ENCODE measurements at regions not wholly inside any gene's neighbourhood (a gene's known extent, or its start where the extent isn't known, plus 50 kb on each side); places are given as distances from the start of the nearest gene placed in this dataset.
A peak's percentile ranks its signal among the peaks of the same experiment; 100 is the strongest.

- DNase-seq (ENCODE audit: low read depth): peak; percentile 56
- TF ChIP-seq CTCF (IDR thresholded peaks at IDR 0.05; ENCODE audit: control insufficient read depth, extremely low read depth, insufficient read depth): no peak
Observed at GRCh38 chr10:47063858-47064257, 152.6 kb downstream of the PTPN20 start.

GRCh38 chr10:47065903-47066302 is 154.7 kb downstream of the PTPN20 start:
- TF ChIP-seq CTCF (IDR thresholded peaks at IDR 0.05; ENCODE audit: control insufficient read depth, extremely low read depth, insufficient read depth): no peak
- no peak for DNase-seq (ENCODE audit: low read depth)
- no peak overlapping the region for H3K4me3 ChIP-seq (ENCODE audit: low read depth, low read length)

More at GRCh38 chr10:47063858-47064257, 152.6 kb downstream of the PTPN20 start:
- no peak overlapping the region for H3K4me3 ChIP-seq (ENCODE audit: low read depth, low read length)

GRCh38 chr10:47067949-47068940 is 157.0 kb downstream of the PTPN20 start:
- DNase-seq (ENCODE audit: low read depth): no peak
- no peak overlapping the region for H3K4me3 ChIP-seq (ENCODE audit: low read depth, low read length)
- no peak for TF ChIP-seq CTCF (IDR thresholded peaks at IDR 0.05; ENCODE audit: control insufficient read depth, extremely low read depth, insufficient read depth)

GRCh38 chr10:47070541-47070940 is 159.3 kb downstream of the PTPN20 start:
- H3K4me3 ChIP-seq (ENCODE audit: low read depth, low read length): no peak overlapping the region
- TF ChIP-seq CTCF (IDR thresholded peaks at IDR 0.05; ENCODE audit: control insufficient read depth, extremely low read depth, insufficient read depth): no peak
- DNase-seq (ENCODE audit: low read depth): no peak

- no peak for TF ChIP-seq CTCF (IDR thresholded peaks at IDR 0.05; ENCODE audit: control insufficient read depth, extremely low read depth, insufficient read depth)
- no peak for DNase-seq (ENCODE audit: low read depth)
- H3K4me3 ChIP-seq (ENCODE audit: low read depth, low read length): no peak overlapping the region
Observed at GRCh38 chr10:47071891-47072290, 160.7 kb downstream of the PTPN20 start.

- no peak for DNase-seq (ENCODE audit: low read depth)
- no peak overlapping the region for H3K4me3 ChIP-seq (ENCODE audit: low read depth, low read length)
- no peak for TF ChIP-seq CTCF (IDR thresholded peaks at IDR 0.05; ENCODE audit: control insufficient read depth, extremely low read depth, insufficient read depth)
Observed at GRCh38 chr10:47073967-47074366, 162.7 kb downstream of the PTPN20 start.

Measured in LNCaP clone FGC (cell line).